Neural cell (in vitro differentiated cells): ENCODE measurements at regions not wholly inside any gene's neighbourhood (a gene's known extent, or its start where the extent isn't known, plus 50 kb on each side); places are given as distances from the start of the nearest gene placed in this dataset.

Source experiments
- EP300 ChIP-seq: fragments of 450-650 bp; conservative IDR thresholded peaks from 2 replicates; pipeline ENCODE4 v1.6.1; 2014; ENCODE audit warnings: antibody characterized with exemption, mild to moderate bottlenecking, moderate library complexity; ENCODE audit not compliant: poor library complexity, severe bottlenecking
- EZH2 ChIP-seq: fragments of 200-600, 300-800 bp; shearing (Covaris generic), sonication (generic); IDR thresholded peaks from 2 replicates; pipeline ENCODE4 v1.6.1; 2014; ENCODE audit warnings: antibody characterized with exemption, low read length, borderline replicate concordance, mild to moderate bottlenecking; ENCODE audit not compliant: insufficient read depth, poor library complexity, severe bottlenecking
- MXI1 ChIP-seq: fragments of 450-650 bp; conservative IDR thresholded peaks from 2 replicates; pipeline ENCODE4 v1.6.1; 2014; ENCODE audit warnings: antibody characterized with exemption, mild to moderate bottlenecking; ENCODE audit not compliant: poor library complexity, severe bottlenecking
- POLR2AphosphoS5 ChIP-seq: IDR thresholded peaks from 2 replicates; pipeline ENCODE4 v1.6.1; 2012
- TF ChIP-seq, protein P1 (sequence below): fragments of 450-650 bp; IDR thresholded peaks from 2 replicates; pipeline ENCODE4 v1.5.1; 2014; ENCODE audit warnings: antibody characterized with exemption, mild to moderate bottlenecking, moderate library complexity; ENCODE audit not compliant: poor library complexity, severe bottlenecking
- TF ChIP-seq, protein P2 (sequence below): IDR thresholded peaks from 2 replicates; pipeline ENCODE4 v1.6.1; 2012; ENCODE audit warnings: borderline replicate concordance

DNA sequence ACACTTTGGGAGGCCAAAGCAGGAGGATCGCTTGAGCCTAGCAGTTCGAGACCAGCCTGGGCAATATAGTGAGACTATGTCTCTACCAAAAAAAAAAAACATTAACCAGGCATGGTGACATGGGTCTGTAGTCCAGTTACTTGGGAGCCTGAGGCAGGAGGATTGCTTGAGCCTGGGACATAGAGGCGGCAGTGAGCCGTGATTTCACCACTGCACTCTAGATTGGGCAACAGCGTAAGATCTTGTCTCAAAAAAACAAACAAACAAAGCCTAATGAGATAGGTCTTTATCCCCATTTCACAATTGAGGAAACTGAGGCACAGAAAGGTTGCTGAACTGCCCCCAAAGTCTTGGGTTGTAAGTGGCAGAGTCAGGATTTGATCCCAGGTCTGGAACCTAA is 70.5 kb upstream of the RAD23B start:
- TF ChIP-seq, protein P1, sequence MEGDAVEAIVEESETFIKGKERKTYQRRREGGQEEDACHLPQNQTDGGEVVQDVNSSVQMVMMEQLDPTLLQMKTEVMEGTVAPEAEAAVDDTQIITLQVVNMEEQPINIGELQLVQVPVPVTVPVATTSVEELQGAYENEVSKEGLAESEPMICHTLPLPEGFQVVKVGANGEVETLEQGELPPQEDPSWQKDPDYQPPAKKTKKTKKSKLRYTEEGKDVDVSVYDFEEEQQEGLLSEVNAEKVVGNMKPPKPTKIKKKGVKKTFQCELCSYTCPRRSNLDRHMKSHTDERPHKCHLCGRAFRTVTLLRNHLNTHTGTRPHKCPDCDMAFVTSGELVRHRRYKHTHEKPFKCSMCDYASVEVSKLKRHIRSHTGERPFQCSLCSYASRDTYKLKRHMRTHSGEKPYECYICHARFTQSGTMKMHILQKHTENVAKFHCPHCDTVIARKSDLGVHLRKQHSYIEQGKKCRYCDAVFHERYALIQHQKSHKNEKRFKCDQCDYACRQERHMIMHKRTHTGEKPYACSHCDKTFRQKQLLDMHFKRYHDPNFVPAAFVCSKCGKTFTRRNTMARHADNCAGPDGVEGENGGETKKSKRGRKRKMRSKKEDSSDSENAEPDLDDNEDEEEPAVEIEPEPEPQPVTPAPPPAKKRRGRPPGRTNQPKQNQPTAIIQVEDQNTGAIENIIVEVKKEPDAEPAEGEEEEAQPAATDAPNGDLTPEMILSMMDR: no peak
- TF ChIP-seq MXI1 (no peak), EP300 (no peak), POLR2AphosphoS5 (no peak), EZH2 (no peak)
- TF ChIP-seq, protein P2, sequence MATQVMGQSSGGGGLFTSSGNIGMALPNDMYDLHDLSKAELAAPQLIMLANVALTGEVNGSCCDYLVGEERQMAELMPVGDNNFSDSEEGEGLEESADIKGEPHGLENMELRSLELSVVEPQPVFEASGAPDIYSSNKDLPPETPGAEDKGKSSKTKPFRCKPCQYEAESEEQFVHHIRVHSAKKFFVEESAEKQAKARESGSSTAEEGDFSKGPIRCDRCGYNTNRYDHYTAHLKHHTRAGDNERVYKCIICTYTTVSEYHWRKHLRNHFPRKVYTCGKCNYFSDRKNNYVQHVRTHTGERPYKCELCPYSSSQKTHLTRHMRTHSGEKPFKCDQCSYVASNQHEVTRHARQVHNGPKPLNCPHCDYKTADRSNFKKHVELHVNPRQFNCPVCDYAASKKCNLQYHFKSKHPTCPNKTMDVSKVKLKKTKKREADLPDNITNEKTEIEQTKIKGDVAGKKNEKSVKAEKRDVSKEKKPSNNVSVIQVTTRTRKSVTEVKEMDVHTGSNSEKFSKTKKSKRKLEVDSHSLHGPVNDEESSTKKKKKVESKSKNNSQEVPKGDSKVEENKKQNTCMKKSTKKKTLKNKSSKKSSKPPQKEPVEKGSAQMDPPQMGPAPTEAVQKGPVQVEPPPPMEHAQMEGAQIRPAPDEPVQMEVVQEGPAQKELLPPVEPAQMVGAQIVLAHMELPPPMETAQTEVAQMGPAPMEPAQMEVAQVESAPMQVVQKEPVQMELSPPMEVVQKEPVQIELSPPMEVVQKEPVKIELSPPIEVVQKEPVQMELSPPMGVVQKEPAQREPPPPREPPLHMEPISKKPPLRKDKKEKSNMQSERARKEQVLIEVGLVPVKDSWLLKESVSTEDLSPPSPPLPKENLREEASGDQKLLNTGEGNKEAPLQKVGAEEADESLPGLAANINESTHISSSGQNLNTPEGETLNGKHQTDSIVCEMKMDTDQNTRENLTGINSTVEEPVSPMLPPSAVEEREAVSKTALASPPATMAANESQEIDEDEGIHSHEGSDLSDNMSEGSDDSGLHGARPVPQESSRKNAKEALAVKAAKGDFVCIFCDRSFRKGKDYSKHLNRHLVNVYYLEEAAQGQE: no peak
